ENCODE measurements at regions not wholly inside any gene's neighbourhood (a gene's known extent, or its start where the extent isn't known, plus 50 kb on each side); places are given as distances from the start of the nearest gene placed in this dataset.
"Not testable (repeated sequence)": the region's sequence is repeated elsewhere in the genome, so short reads cannot be mapped to it uniquely, and the experiment has no call there.

DNA sequence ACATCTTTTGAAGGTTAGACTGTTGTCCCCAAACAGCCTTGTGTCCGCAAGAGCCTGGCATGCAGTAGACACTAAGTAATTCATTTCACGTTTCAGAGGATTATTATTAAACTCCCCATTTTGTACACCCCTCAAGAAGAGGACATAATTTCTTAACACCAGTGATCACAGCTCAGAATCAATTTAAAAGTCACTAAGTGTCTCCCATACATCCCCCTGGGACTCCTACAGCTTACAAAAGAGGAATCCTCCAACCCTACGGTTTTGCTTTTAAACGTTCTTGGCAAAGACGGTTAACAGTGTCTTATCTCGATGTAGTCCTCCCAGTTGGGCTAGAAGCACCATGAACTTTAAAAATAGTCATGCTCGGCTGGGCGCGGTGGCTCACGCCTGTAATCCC is 81.2 kb upstream of the PDPR start:
- H3K4me3 Mint-ChIP-seq; H3K4me3 ChIP-seq (ENCODE audit: control insufficient read depth in 1 of 2, extremely low read depth in 1 of 2, low read length in 1 of 2); H3K27me3 ChIP-seq (replicated peaks in 1 of 2; ENCODE audit: control insufficient read depth in 2 of 2, extremely low read depth in 1 of 2, insufficient read depth in 2 of 2, low read length in 1 of 2); CTCF ChIA-PET; DNase-seq; H3K4me1 Mint-ChIP-seq; H3K27ac ChIP-seq (ENCODE audit: low read length); H3K9me3 ChIP-seq; ATAC-seq (replicated peaks in 1 of 4); H3K27me3 Mint-ChIP-seq; POLR2A ChIA-PET; H3K9me3 Mint-ChIP-seq; H3K4me1 ChIP-seq (ENCODE audit: control insufficient read depth in 1 of 2, extremely low read depth in 1 of 2, insufficient read depth in 2 of 2, low read length in 2 of 2); H3K27ac Mint-ChIP-seq: not testable (repeated sequence)
- peaks cover 30% of the 10 kb centered on the region for H3K36me3 Mint-ChIP-seq
- no CpG with 5 or more reads among the region's 10 CpGs for WGBS (ENCODE audit: insufficient coverage)
- peaks cover 0 to 19% of the 10 kb centered on the region in 2 donors for H3K36me3 ChIP-seq (ENCODE audit: control insufficient read depth in 2 of 2, extremely low read depth in 1 of 2, insufficient read depth in 1 of 2, low read length in 1 of 2)

DNA sequence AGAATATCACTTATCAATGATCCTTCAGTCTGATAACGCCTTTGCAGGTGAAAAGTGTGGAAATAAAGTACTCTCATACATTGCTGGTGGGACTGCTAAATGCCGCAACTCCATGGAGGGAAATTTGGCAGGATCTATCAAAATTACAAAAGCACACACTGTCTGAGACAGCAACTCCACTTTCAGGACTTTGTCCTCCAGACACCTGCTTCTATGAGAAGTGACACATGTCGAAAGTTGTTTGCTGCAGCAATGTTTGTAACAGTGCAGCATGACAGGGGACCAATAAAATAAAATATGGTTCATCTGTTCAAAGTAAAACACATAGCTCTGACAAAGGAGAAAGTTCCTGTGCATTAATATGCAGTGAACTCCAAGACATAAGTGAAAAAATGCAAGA is 76.2 kb upstream of the PDPR start:
- H3K4me3 ChIP-seq (ENCODE audit: control insufficient read depth in 1 of 2, extremely low read depth in 1 of 2, low read length in 1 of 2); DNase-seq; H3K27ac ChIP-seq (ENCODE audit: low read length); H3K4me1 Mint-ChIP-seq; H3K9me3 ChIP-seq; H3K4me1 ChIP-seq (ENCODE audit: control insufficient read depth in 1 of 2, extremely low read depth in 1 of 2, insufficient read depth in 2 of 2, low read length in 2 of 2); ATAC-seq (replicated peaks in 1 of 4); H3K9me3 Mint-ChIP-seq; H3K4me3 Mint-ChIP-seq; POLR2A ChIA-PET; CTCF ChIA-PET; H3K27me3 Mint-ChIP-seq; H3K27ac Mint-ChIP-seq; H3K27me3 ChIP-seq (replicated peaks in 1 of 2; ENCODE audit: control insufficient read depth in 2 of 2, extremely low read depth in 1 of 2, insufficient read depth in 2 of 2, low read length in 1 of 2): not testable (repeated sequence)
- no CpG with 5 or more reads among the region's 3 CpGs for WGBS (ENCODE audit: insufficient coverage)
- H3K36me3 ChIP-seq (ENCODE audit: control insufficient read depth in 2 of 2, extremely low read depth in 1 of 2, insufficient read depth in 1 of 2, low read length in 1 of 2), result peaks cover 0 to 17% of the 10 kb centered on the region in 2 donors
- H3K36me3 Mint-ChIP-seq, result peaks cover 25% of the 10 kb centered on the region

DNA sequence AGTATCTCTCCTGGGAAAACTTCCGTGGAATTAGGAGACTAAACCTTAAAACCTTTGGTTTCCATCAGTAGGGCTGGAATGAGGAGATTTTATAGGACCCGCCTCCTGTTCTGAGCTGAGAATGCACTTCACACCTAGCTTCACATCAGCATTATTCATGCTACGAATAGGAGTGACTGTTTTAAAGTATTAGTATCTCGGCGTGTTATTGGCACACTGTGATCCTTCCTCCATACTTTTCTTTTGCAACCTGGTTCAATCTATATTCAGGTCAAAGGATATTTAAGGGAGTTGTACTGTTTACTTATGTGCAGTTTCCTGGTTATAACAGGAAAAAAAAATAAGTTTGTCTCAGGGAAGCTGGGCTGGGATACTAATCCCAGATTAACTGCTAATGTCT is 73.6 kb upstream of the PDPR start:
- not testable (repeated sequence) for H3K27ac Mint-ChIP-seq

DNA sequence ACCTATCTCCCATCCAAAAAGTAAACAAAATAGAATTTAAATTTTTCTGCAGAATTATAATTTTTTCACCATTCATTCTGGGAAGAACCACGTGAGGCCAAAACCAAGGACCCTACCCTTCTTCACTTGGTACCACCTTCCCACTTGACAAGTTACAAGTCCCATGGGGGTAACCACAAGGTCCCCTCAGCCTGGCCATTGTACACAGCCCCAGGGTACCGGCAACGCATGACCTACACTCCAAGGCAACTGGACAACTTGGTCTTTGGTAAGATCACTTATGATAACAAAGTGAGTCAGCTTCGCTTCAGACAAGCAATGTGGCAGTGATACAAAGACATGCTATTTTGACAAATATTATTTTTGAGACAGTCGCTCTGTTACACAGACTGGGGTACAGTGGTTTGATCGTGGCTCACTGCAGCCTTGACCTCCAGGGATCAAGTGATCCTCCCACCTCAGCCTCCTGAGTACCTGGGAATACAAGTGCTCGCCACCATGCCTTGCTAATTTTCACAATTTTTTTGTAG is 70.5 kb upstream of the PDPR start:
- H3K36me3 Mint-ChIP-seq, result peaks cover 21% of the 10 kb centered on the region
- POLR2A ChIA-PET; H3K36me3 ChIP-seq (ENCODE audit: control insufficient read depth in 2 of 2, extremely low read depth in 1 of 2, insufficient read depth in 1 of 2, low read length in 1 of 2); H3K9me3 Mint-ChIP-seq; ATAC-seq (replicated peaks in 1 of 4); CTCF ChIA-PET; H3K4me3 ChIP-seq (ENCODE audit: control insufficient read depth in 1 of 2, extremely low read depth in 1 of 2, low read length in 1 of 2); H3K4me1 ChIP-seq (ENCODE audit: control insufficient read depth in 1 of 2, extremely low read depth in 1 of 2, insufficient read depth in 2 of 2, low read length in 2 of 2); H3K9me3 ChIP-seq; DNase-seq; H3K27me3 ChIP-seq (replicated peaks in 1 of 2; ENCODE audit: control insufficient read depth in 2 of 2, extremely low read depth in 1 of 2, insufficient read depth in 2 of 2, low read length in 1 of 2); H3K27ac ChIP-seq (ENCODE audit: low read length); H3K27ac Mint-ChIP-seq; H3K27me3 Mint-ChIP-seq; H3K4me3 Mint-ChIP-seq; H3K4me1 Mint-ChIP-seq: not testable (repeated sequence)
- WGBS (ENCODE audit: insufficient coverage), result 100% methylated on average over 1 of the region's 7 CpGs

More for the DNA sequence above, 73.6 kb upstream of the PDPR start:
- H3K9me3 Mint-ChIP-seq; H3K4me1 Mint-ChIP-seq; H3K4me1 ChIP-seq (ENCODE audit: control insufficient read depth in 1 of 2, extremely low read depth in 1 of 2, insufficient read depth in 2 of 2, low read length in 2 of 2); H3K4me3 ChIP-seq (ENCODE audit: control insufficient read depth in 1 of 2, extremely low read depth in 1 of 2, low read length in 1 of 2); CTCF ChIA-PET; POLR2A ChIA-PET; H3K27ac ChIP-seq (ENCODE audit: low read length); H3K4me3 Mint-ChIP-seq; H3K27me3 ChIP-seq (replicated peaks in 1 of 2; ENCODE audit: control insufficient read depth in 2 of 2, extremely low read depth in 1 of 2, insufficient read depth in 2 of 2, low read length in 1 of 2); H3K9me3 ChIP-seq; DNase-seq; ATAC-seq (replicated peaks in 1 of 4); H3K27me3 Mint-ChIP-seq: not testable (repeated sequence)
- WGBS (ENCODE audit: insufficient coverage), result no CpG with 5 or more reads among the region's 5 CpGs
- H3K36me3 ChIP-seq (ENCODE audit: control insufficient read depth in 2 of 2, extremely low read depth in 1 of 2, insufficient read depth in 1 of 2, low read length in 1 of 2), result peaks cover 0 to 16% of the 10 kb centered on the region in 2 donors
- H3K36me3 Mint-ChIP-seq, result peaks cover 19% of the 10 kb centered on the region

DNA sequence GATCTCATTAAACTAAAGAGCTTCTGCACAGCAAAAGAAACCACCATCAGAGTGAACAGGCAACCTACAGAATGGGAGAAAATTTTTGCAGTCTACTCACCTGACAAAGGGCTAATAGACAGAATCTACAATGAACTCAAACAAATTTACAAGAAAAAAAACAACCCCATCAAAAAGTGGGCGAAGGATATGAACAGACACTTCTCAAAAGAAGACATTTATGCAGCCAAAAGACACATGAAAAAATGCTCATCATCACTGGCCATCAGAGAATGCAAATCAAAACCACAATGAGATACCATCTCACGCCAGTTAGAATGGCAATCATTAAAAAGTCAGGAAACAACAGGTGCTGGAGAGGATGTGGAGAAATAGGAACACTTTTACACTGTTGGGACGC is 67.6 kb upstream of the PDPR start:
- DNase-seq; H3K9me3 ChIP-seq; POLR2A ChIA-PET; H3K9me3 Mint-ChIP-seq; H3K27me3 ChIP-seq (replicated peaks in 1 of 2; ENCODE audit: control insufficient read depth in 2 of 2, extremely low read depth in 1 of 2, insufficient read depth in 2 of 2, low read length in 1 of 2); ATAC-seq (replicated peaks in 1 of 4); H3K27me3 Mint-ChIP-seq; H3K36me3 ChIP-seq (ENCODE audit: control insufficient read depth in 2 of 2, extremely low read depth in 1 of 2, insufficient read depth in 1 of 2, low read length in 1 of 2); H3K4me1 ChIP-seq (ENCODE audit: control insufficient read depth in 1 of 2, extremely low read depth in 1 of 2, insufficient read depth in 2 of 2, low read length in 2 of 2); H3K27ac ChIP-seq (ENCODE audit: low read length); CTCF ChIA-PET; H3K4me3 Mint-ChIP-seq; H3K4me3 ChIP-seq (ENCODE audit: control insufficient read depth in 1 of 2, extremely low read depth in 1 of 2, low read length in 1 of 2); H3K27ac Mint-ChIP-seq; H3K4me1 Mint-ChIP-seq: not testable (repeated sequence)
- peaks cover 14% of the 10 kb centered on the region for H3K36me3 Mint-ChIP-seq
- WGBS (ENCODE audit: insufficient coverage), result no CpG with 5 or more reads among the region's 3 CpGs

DNA sequence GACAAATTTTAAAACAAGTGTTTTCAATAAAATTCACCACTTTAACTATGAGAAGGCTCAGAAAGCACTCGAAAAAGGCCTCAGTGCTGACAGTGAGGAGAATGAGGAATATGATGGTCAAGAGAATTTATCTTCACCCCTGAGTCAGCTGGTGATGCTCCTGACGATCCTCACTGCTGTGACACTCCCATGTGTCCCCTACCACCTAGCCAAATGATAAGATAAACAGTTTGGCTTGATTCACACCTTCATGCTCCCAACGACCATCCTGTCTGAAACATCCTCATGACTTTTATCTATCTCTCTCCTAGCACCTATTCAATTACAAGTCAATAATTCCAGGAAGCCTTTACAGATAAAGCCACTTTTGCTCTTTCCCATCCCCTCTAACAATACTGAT is 66.0 kb upstream of the PDPR start:
- H3K36me3 ChIP-seq (ENCODE audit: control insufficient read depth in 2 of 2, extremely low read depth in 1 of 2, insufficient read depth in 1 of 2, low read length in 1 of 2); DNase-seq; POLR2A ChIA-PET; H3K27ac ChIP-seq (ENCODE audit: low read length); ATAC-seq (replicated peaks in 1 of 4); H3K9me3 ChIP-seq; H3K4me1 Mint-ChIP-seq; H3K4me3 ChIP-seq (ENCODE audit: control insufficient read depth in 1 of 2, extremely low read depth in 1 of 2, low read length in 1 of 2); H3K4me1 ChIP-seq (ENCODE audit: control insufficient read depth in 1 of 2, extremely low read depth in 1 of 2, insufficient read depth in 2 of 2, low read length in 2 of 2); CTCF ChIA-PET; H3K4me3 Mint-ChIP-seq; H3K27me3 Mint-ChIP-seq; H3K27me3 ChIP-seq (replicated peaks in 1 of 2; ENCODE audit: control insufficient read depth in 2 of 2, extremely low read depth in 1 of 2, insufficient read depth in 2 of 2, low read length in 1 of 2); H3K9me3 Mint-ChIP-seq; H3K27ac Mint-ChIP-seq: not testable (repeated sequence)
- 100% methylated on average over 1 of the region's 3 CpGs for WGBS (ENCODE audit: insufficient coverage)
- H3K36me3 Mint-ChIP-seq, result peaks cover 12% of the 10 kb centered on the region

DNA sequence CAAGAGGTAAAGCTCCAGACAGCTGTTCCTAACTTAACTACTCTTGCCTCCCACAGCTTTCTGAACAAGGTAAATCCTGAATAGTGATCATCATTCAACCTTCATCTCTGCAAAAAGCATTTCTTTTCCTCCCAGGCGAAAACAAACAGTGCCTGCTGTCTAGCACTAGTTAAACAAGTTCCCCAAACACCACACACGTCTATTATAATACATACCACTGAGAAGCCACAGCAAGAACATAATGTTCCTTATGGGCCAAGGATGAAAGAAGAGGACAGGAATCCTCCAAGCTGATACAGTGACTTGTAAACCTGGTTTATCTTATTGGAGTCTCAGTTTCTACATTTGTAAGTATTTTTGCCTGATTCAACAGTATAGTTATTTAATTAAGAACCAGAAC is 56.1 kb upstream of the PDPR start:
- DNase-seq; H3K27ac ChIP-seq (ENCODE audit: low read length); H3K9me3 ChIP-seq; H3K4me1 ChIP-seq (ENCODE audit: control insufficient read depth in 1 of 2, extremely low read depth in 1 of 2, insufficient read depth in 2 of 2, low read length in 2 of 2); CTCF ChIA-PET; POLR2A ChIA-PET; ATAC-seq (replicated peaks in 1 of 4); H3K27ac Mint-ChIP-seq; H3K4me3 Mint-ChIP-seq; H3K36me3 ChIP-seq (ENCODE audit: control insufficient read depth in 2 of 2, extremely low read depth in 1 of 2, insufficient read depth in 1 of 2, low read length in 1 of 2); H3K27me3 Mint-ChIP-seq; H3K36me3 Mint-ChIP-seq; H3K9me3 Mint-ChIP-seq; H3K27me3 ChIP-seq (replicated peaks in 1 of 2; ENCODE audit: control insufficient read depth in 2 of 2, extremely low read depth in 1 of 2, insufficient read depth in 2 of 2, low read length in 1 of 2); H3K4me3 ChIP-seq (ENCODE audit: control insufficient read depth in 1 of 2, extremely low read depth in 1 of 2, low read length in 1 of 2): not testable (repeated sequence)
- peaks cover 0 to 23% (median 4%) of the 10 kb centered on the region in 3 donors for H3K4me1 Mint-ChIP-seq
- WGBS (ENCODE audit: insufficient coverage), result no CpG with 5 or more reads among the region's 2 CpGs
